BJ (cell line): ENCODE measurements at regions not wholly inside any gene's neighbourhood (a gene's known extent, or its start where the extent isn't known, plus 50 kb on each side); places are given as distances from the start of the nearest gene placed in this dataset.
"Not testable (repeated sequence)": the region's sequence is repeated elsewhere in the genome, so short reads cannot be mapped to it uniquely, and the experiment has no call there.

Experiments used
- CTCF ChIA-PET: fragments of 350-600 bp; formaldehyde crosslinking; extraction: SDS; loops from one replicate; lab custom pipeline; 2021; ENCODE audit warnings: antibody characterized with exemption, inconsistent platforms; lab: Yijun Ruan, JAX
- POLR2A ChIA-PET: fragments of 300-600 bp; sonication (Branson Sonifier 250); formaldehyde crosslinking; extraction: SDS; loops from one replicate; lab custom pipeline; 2021; ENCODE audit warnings: antibody characterized with exemption; lab: Charles Lee
- DNase-seq: peaks from one replicate; pipeline ENCODE4 v3.0.0-alpha.2; 2011; ENCODE audit warnings: low read depth
- H3K27me3 ChIP-seq: 2 replicates; pipeline ENCODE4 v1.6.0; 2011; ENCODE audit warnings: low read length; ENCODE audit not compliant: control insufficient read depth, insufficient read depth
- H3K36me3 ChIP-seq: 2 replicates; pipeline ENCODE4 v1.5.1; 2011; ENCODE audit warnings: low read length; ENCODE audit not compliant: control insufficient read depth, insufficient read depth
- H3K4me3 ChIP-seq: 2 replicates; pipeline ENCODE4 v1.5.1; 2011; ENCODE audit warnings: low read depth, mild to moderate bottlenecking, control low read depth, low read length
- TF ChIP-seq, protein P1 (sequence below): IDR thresholded peaks from 2 replicates; pipeline ENCODE4 v1.5.1; 2011; ENCODE audit warnings: low read depth, mild to moderate bottlenecking, control low read depth, inconsistent platforms, low read length, moderate library complexity; ENCODE audit not compliant: insufficient read depth

GRCh38 chr6:91198588-91199255 lies 611.9 kb upstream of the MAP3K7 start:
- CTCF ChIA-PET = no interaction called here
- TF ChIP-seq, protein P1, sequence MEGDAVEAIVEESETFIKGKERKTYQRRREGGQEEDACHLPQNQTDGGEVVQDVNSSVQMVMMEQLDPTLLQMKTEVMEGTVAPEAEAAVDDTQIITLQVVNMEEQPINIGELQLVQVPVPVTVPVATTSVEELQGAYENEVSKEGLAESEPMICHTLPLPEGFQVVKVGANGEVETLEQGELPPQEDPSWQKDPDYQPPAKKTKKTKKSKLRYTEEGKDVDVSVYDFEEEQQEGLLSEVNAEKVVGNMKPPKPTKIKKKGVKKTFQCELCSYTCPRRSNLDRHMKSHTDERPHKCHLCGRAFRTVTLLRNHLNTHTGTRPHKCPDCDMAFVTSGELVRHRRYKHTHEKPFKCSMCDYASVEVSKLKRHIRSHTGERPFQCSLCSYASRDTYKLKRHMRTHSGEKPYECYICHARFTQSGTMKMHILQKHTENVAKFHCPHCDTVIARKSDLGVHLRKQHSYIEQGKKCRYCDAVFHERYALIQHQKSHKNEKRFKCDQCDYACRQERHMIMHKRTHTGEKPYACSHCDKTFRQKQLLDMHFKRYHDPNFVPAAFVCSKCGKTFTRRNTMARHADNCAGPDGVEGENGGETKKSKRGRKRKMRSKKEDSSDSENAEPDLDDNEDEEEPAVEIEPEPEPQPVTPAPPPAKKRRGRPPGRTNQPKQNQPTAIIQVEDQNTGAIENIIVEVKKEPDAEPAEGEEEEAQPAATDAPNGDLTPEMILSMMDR = no peak
- Histone ChIP-seq H3K36me3 (no peaks in the 10 kb centered on the region), H3K4me3 (no peak overlapping the region), H3K27me3 (no peaks in the 10 kb centered on the region)
- no peak for DNase-seq
- POLR2A ChIA-PET = no interaction called here

DNA sequence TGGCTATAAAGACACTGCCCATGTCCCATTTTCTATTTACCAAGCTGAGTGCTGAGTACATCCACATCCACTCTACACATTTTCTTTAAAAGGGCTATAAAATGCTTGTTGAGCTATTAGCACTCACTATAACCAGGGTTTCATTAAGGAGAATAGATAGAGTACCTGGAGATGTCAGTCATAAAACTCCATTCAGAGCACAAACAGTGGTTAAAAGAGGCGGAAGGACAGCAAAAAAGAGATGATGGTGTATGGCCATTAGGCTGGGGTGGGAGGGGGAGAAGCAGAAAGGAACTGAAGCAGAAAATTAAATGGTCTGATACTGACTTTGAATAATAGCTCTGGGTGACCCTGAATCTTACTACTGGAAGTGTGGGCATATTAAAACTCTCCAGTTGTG lies 609.9 kb upstream of the MAP3K7 start:
- CTCF ChIA-PET = no interaction called here
- Histone ChIP-seq H3K27me3 (no peaks in the 10 kb centered on the region), H3K4me3 (no peak overlapping the region), H3K36me3 (no peaks in the 10 kb centered on the region)
- TF ChIP-seq, protein P1 = no peak
- POLR2A ChIA-PET = no interaction called here
- no peak for DNase-seq

DNA sequence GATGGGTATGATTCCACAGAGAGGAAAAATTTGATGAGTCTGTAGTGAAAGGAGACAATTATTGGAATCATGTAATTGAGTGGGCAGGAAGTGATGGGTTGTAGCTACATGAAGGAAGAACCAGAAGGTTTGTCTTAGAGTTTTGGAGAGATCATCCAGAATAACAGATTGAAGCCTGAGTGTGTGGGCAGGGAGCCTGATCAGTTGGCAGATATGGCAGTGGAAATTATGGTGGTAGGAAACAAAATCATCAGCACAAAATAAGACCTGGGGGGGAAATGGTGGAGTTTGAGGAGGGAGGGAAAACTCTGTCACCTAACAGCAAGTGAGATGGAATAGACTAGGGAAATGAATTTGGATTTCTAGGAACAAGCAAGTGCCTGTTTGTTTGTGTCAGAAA lies 606.6 kb upstream of the MAP3K7 start:
- H3K36me3 ChIP-seq = no peaks in the 10 kb centered on the region
- TF ChIP-seq, protein P1 = no peak
- no peak for DNase-seq
- ChIA-PET POLR2A (no interaction called here), CTCF (no interaction called here)
- H3K4me3 ChIP-seq = no peak overlapping the region
- H3K27me3 ChIP-seq = no peaks in the 10 kb centered on the region

DNA sequence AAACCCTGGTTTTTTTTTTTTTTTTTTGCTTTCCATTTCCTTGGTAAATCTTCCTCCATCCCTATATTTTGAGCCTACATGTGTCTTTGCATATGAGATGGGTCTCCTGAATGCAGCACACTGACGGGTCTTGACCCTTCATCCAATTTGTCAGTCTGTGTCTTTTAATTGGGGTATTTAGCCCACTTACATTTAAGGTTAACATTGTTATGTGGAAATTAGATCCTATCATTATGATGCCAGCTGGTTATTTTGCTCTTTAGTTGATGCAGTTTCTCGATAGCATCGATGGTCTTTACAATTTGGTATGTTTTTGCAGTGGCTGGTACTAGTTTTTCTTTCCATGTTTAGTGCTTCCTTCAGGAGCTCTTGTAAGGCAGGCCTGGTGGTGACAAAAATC lies 603.2 kb upstream of the MAP3K7 start:
- H3K27me3 ChIP-seq, H3K36me3 ChIP-seq, H3K4me3 ChIP-seq, DNase-seq, POLR2A ChIA-PET, CTCF ChIA-PET: not testable (repeated sequence)

DNA sequence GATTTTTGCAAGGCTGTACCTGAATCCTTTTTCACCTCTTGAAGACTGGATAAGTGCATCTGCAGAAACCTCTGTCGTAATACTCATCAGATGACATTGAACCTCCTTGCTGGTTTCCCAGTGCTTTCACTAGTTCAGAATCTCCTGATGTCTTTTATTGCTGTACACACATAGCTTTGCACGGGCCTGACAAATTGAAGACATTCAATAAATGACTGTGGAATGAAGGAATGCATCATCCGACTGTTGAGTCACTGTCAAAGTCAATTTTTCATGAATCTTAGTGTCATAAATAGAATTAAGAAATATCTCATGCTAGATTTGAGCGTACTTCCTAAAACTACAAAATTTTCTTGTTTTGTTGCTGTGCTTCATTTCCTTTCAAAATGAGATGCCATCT lies 598.2 kb upstream of the MAP3K7 start:
- no peak for DNase-seq
- Histone ChIP-seq H3K4me3 (no peak overlapping the region), H3K27me3 (no peaks in the 10 kb centered on the region), H3K36me3 (no peaks in the 10 kb centered on the region)
- CTCF ChIA-PET = no interaction called here
- POLR2A ChIA-PET = no interaction called here
- TF ChIP-seq, protein P1 = no peak

- no peak for DNase-seq
- POLR2A ChIA-PET = no interaction called here
- Histone ChIP-seq H3K27me3 (no peaks in the 10 kb centered on the region), H3K36me3 (no peaks in the 10 kb centered on the region), H3K4me3 (no peak overlapping the region)
- CTCF ChIA-PET = no interaction called here
- TF ChIP-seq, protein P1 = no peak
Observed at GRCh38 chr6:91181416-91181815, 594.5 kb upstream of the MAP3K7 start.
